ENCODE measurements at regions not wholly inside any gene's neighbourhood (a gene's known extent, or its start where the extent isn't known, plus 50 kb on each side); places are given as distances from the start of the nearest gene placed in this dataset.
"Not testable (repeated sequence)": the region's sequence is repeated elsewhere in the genome, so short reads cannot be mapped to it uniquely, and the experiment has no call there.

DNA sequence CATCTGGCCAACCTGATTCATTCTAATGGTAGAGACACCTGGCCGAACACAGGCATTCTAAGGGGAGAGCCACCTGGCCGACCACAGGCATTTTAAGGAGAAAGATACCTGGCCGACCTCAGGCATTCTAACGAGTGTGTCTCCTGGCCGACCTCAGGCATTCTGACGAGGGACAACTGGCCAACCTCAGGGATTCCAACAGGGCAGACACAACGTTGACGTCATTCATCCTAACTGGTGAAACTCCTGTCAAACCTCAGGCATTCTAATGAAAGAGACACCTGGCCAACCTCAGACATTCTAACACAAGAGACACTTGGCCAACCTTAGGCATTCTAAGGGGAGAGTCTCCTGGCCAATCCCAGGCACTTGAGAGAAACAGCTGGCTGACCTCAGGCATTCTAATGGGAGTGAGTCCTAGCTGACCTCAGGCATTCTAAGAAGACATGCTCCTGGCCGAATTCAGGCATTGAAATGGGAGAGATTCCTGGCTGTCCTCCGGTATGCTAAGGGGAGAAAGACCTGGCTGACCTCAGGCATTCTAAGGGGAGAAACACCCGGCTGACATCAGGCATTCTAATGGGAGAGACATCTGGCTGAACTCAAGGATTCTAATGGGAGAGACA is 1352.5 kb downstream of the UQCRFS1 start:
- Histone ChIP-seq H2BK120ac (ENCODE audit: low read depth, low read length) (no peak overlapping the region), H3K36me3 (ENCODE audit: control insufficient read depth, insufficient read depth, low read length) (no peaks in the 10 kb centered on the region), H3K9ac (ENCODE audit: low read length) (no peak overlapping the region), H3K4me2 (ENCODE audit: low read length) (no peak overlapping the region), H3K4me1 (ENCODE audit: control insufficient read depth, low read depth, low read length) (no peaks in the 10 kb centered on the region), H2AK5ac (ENCODE audit: low read length) (no peak overlapping the region), H3K4me3 (ENCODE audit: low read length) (no peak overlapping the region), H4K5ac (ENCODE audit: low read length) (no peak overlapping the region), H3K4ac (ENCODE audit: low read depth, low read length) (no peak overlapping the region), H3K27me3 (ENCODE audit: insufficient read depth, low read length, poor library complexity) (no peaks in the 10 kb centered on the region), H2BK15ac (replicated peaks; ENCODE audit: low read depth) (no peak overlapping the region), H2BK5ac (ENCODE audit: low read length) (no peak overlapping the region), H3K18ac (ENCODE audit: low read length) (no peak overlapping the region), H3K27ac (ENCODE audit: low read depth, low read length) (no peak overlapping the region), H3K56ac (ENCODE audit: low read length) (no peak overlapping the region), H3K23ac (ENCODE audit: low read length) (no peak overlapping the region), H3K79me1 (ENCODE audit: low read length) (no peaks in the 10 kb centered on the region), H3K79me2 (ENCODE audit: control insufficient read depth, insufficient read depth, low read length) (no peaks in the 10 kb centered on the region), H4K8ac (ENCODE audit: low read depth, low read length) (no peak overlapping the region)
- WGBS (ENCODE audit: extremely low coverage, insufficient coverage, low lambda C conversion rate), result no CpG with 5 or more reads among the region's 11 CpGs
- no peak for DNase-seq

DNA sequence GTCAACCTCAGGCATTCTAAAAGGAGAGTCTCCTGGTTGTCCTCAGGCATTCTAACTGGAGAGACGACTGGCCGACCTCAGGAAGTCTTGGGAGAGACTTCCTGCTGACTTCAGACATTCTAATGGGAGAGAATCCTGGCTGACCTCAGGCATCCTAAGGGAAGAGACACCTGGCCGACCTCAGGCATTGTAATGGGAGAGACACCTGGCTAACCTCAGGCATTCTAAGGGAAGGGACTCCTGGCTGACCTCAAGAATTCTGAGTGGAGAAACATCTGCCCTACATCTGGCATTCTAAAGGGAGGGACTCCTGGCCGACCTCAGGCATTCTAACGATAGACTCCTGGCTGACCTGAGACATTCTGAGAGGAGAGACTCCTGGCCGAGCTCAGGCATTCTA is 1353.3 kb downstream of the UQCRFS1 start:
- Histone ChIP-seq H4K5ac (ENCODE audit: low read length) (no peak overlapping the region), H3K4ac (ENCODE audit: low read depth, low read length) (no peak overlapping the region), H3K27me3 (ENCODE audit: insufficient read depth, low read length, poor library complexity) (no peaks in the 10 kb centered on the region), H3K36me3 (ENCODE audit: control insufficient read depth, insufficient read depth, low read length) (no peaks in the 10 kb centered on the region), H3K23ac (ENCODE audit: low read length) (no peak overlapping the region), H3K4me1 (ENCODE audit: control insufficient read depth, low read depth, low read length) (no peaks in the 10 kb centered on the region), H3K18ac (ENCODE audit: low read length) (no peak overlapping the region), H3K79me2 (ENCODE audit: control insufficient read depth, insufficient read depth, low read length) (no peaks in the 10 kb centered on the region), H2BK5ac (ENCODE audit: low read length) (no peak overlapping the region), H2AK5ac (ENCODE audit: low read length) (no peak overlapping the region), H3K79me1 (ENCODE audit: low read length) (no peaks in the 10 kb centered on the region), H3K27ac (ENCODE audit: low read depth, low read length) (no peak overlapping the region), H2BK15ac (replicated peaks; ENCODE audit: low read depth) (no peak overlapping the region), H3K56ac (ENCODE audit: low read length) (no peak overlapping the region), H4K8ac (ENCODE audit: low read depth, low read length) (no peak overlapping the region), H2BK120ac (ENCODE audit: low read depth, low read length) (no peak overlapping the region), H3K9ac (ENCODE audit: low read length) (no peak overlapping the region), H3K4me3 (ENCODE audit: low read length) (no peak overlapping the region), H3K4me2 (ENCODE audit: low read length) (no peak overlapping the region)
- no peak for DNase-seq
- WGBS (ENCODE audit: extremely low coverage, insufficient coverage, low lambda C conversion rate), result no CpG with 5 or more reads among the region's 6 CpGs

DNA sequence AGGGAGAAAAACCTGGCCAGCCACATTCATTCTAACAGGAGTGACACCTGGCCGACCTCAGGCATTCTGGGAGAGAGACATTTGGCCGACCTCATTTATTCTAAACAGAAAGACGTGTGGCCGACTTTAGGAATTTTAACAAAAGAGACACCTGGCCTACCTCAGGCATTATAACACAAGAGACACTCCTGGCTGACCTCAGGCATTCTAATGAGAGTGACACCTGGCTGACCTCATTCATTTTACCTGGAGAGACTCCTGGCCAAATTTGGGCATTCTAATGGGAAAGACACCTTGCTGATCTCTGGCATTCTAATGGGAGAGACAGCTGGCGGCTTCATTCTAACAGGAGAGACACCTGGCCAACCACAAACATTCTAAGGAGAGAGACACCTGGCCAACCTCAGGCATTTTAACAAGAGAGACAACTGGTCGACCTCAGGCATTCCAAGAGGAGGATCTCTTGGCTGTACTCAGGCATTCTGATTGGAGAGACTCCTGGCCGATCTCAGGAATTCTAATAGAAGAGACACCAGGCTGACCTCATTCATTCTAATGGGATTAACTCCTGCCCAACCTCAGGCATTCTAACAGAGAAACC is 1353.9 kb downstream of the UQCRFS1 start:
- Histone ChIP-seq H3K4ac (ENCODE audit: low read depth, low read length) (no peak overlapping the region), H2BK120ac (ENCODE audit: low read depth, low read length) (no peak overlapping the region), H2AK5ac (ENCODE audit: low read length) (no peak overlapping the region), H3K9ac (ENCODE audit: low read length) (no peak overlapping the region), H2BK15ac (replicated peaks; ENCODE audit: low read depth) (no peak overlapping the region), H4K5ac (ENCODE audit: low read length) (no peak overlapping the region), H3K4me2 (ENCODE audit: low read length) (no peak overlapping the region), H3K79me1 (ENCODE audit: low read length) (no peaks in the 10 kb centered on the region), H3K27me3 (ENCODE audit: insufficient read depth, low read length, poor library complexity) (no peaks in the 10 kb centered on the region), H3K27ac (ENCODE audit: low read depth, low read length) (no peak overlapping the region), H3K56ac (ENCODE audit: low read length) (no peak overlapping the region), H4K8ac (ENCODE audit: low read depth, low read length) (no peak overlapping the region), H3K23ac (ENCODE audit: low read length) (no peak overlapping the region), H3K18ac (ENCODE audit: low read length) (no peak overlapping the region), H3K4me3 (ENCODE audit: low read length) (no peak overlapping the region), H3K4me1 (ENCODE audit: control insufficient read depth, low read depth, low read length) (no peaks in the 10 kb centered on the region), H3K79me2 (ENCODE audit: control insufficient read depth, insufficient read depth, low read length) (no peaks in the 10 kb centered on the region), H3K36me3 (ENCODE audit: control insufficient read depth, insufficient read depth, low read length) (no peaks in the 10 kb centered on the region), H2BK5ac (ENCODE audit: low read length) (no peak overlapping the region)
- no CpG with 5 or more reads among the region's 7 CpGs for WGBS (ENCODE audit: extremely low coverage, insufficient coverage, low lambda C conversion rate)
- no peak for DNase-seq

DNA sequence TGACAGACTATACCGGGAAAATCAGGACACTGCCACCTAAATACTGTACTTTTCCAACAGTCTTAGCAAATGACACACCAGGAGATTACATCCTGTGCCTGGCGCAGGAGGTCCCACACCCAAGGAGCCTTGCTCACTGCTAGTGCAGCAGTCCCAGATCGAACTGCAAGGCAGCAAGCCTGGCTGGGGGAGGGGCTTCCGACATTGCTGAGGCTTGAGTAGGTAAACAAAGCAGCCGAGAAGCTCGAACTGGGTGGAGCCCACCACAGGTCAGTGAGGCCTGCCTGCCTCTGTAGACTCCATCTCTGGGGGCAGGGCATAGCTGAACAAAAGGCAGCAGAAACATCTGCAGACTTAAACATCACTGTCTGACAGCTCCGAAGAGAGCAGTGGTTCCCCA is 1360.0 kb downstream of the UQCRFS1 start:
- H4K5ac ChIP-seq (ENCODE audit: low read length); H3K23ac ChIP-seq (ENCODE audit: low read length); H3K79me2 ChIP-seq (ENCODE audit: control insufficient read depth, insufficient read depth, low read length); H3K4me1 ChIP-seq (ENCODE audit: control insufficient read depth, low read depth, low read length); H3K9ac ChIP-seq (ENCODE audit: low read length); H3K27ac ChIP-seq (ENCODE audit: low read depth, low read length); DNase-seq; H3K4me2 ChIP-seq (ENCODE audit: low read length); H3K27me3 ChIP-seq (ENCODE audit: insufficient read depth, low read length, poor library complexity); H3K36me3 ChIP-seq (ENCODE audit: control insufficient read depth, insufficient read depth, low read length); H3K56ac ChIP-seq (ENCODE audit: low read length); H2AK5ac ChIP-seq (ENCODE audit: low read length); H3K18ac ChIP-seq (ENCODE audit: low read length); H2BK120ac ChIP-seq (ENCODE audit: low read depth, low read length); H2BK5ac ChIP-seq (ENCODE audit: low read length); H4K8ac ChIP-seq (ENCODE audit: low read depth, low read length); H2BK15ac ChIP-seq (replicated peaks; ENCODE audit: low read depth); H3K4ac ChIP-seq (ENCODE audit: low read depth, low read length); H3K4me3 ChIP-seq (ENCODE audit: low read length); H3K79me1 ChIP-seq (ENCODE audit: low read length): not testable (repeated sequence)
- no CpG with 5 or more reads among the region's 7 CpGs for WGBS (ENCODE audit: extremely low coverage, insufficient coverage, low lambda C conversion rate)

DNA sequence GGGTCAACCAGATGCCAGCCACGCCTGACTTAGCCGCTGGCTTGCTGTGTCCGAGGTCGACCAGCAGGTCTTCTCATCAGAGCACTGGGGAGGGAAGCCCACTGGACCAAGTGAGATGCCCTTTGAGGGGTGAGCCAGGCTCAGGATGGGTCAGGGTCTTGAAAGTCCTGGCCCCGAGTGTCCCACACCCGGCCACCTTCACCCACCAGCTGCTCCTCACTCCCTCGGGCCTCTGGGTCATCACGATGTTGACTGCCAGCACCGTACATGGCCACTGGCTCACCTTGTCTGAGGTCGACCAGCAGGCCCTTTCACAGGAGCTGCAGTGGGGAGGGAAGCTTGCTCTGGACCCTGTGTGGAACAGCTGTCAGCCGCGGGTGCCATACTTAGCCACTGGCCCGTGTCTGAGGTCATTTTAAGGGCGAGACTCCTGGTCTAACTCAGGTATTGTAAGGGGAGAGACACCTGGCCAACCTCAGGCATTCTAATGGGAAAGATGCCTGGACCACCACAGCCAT is 1361.3 kb downstream of the UQCRFS1 start:
- Histone ChIP-seq H3K4me1 (ENCODE audit: control insufficient read depth, low read depth, low read length) (no peaks in the 10 kb centered on the region), H3K4ac (ENCODE audit: low read depth, low read length) (no peak overlapping the region), H4K5ac (ENCODE audit: low read length) (no peak overlapping the region), H3K56ac (ENCODE audit: low read length) (no peak overlapping the region), H3K4me2 (ENCODE audit: low read length) (no peak overlapping the region), H3K4me3 (ENCODE audit: low read length) (no peak overlapping the region), H3K9ac (ENCODE audit: low read length) (no peak overlapping the region), H3K23ac (ENCODE audit: low read length) (no peak overlapping the region), H4K8ac (ENCODE audit: low read depth, low read length) (no peak overlapping the region), H3K27ac (ENCODE audit: low read depth, low read length) (no peak overlapping the region), H2AK5ac (ENCODE audit: low read length) (no peak overlapping the region), H3K79me1 (ENCODE audit: low read length) (no peaks in the 10 kb centered on the region), H3K18ac (ENCODE audit: low read length) (no peak overlapping the region), H3K36me3 (ENCODE audit: control insufficient read depth, insufficient read depth, low read length) (no peaks in the 10 kb centered on the region), H2BK15ac (replicated peaks; ENCODE audit: low read depth) (no peak overlapping the region), H3K79me2 (ENCODE audit: control insufficient read depth, insufficient read depth, low read length) (no peaks in the 10 kb centered on the region), H2BK120ac (ENCODE audit: low read depth, low read length) (no peak overlapping the region), H2BK5ac (ENCODE audit: low read length) (no peak overlapping the region), H3K27me3 (ENCODE audit: insufficient read depth, low read length, poor library complexity) (no peaks in the 10 kb centered on the region)
- DNase-seq, result no peak
- no CpG with 5 or more reads among the region's 14 CpGs for WGBS (ENCODE audit: extremely low coverage, insufficient coverage, low lambda C conversion rate)

Data from mesendoderm (in vitro differentiated cells).